ENCODE measurements at regions not wholly inside any gene's neighbourhood (a gene's known extent, or its start where the extent isn't known, plus 50 kb on each side); places are given as distances from the start of the nearest gene placed in this dataset.
"Not testable (repeated sequence)": the region's sequence is repeated elsewhere in the genome, so short reads cannot be mapped to it uniquely, and the experiment has no call there.

DNA sequence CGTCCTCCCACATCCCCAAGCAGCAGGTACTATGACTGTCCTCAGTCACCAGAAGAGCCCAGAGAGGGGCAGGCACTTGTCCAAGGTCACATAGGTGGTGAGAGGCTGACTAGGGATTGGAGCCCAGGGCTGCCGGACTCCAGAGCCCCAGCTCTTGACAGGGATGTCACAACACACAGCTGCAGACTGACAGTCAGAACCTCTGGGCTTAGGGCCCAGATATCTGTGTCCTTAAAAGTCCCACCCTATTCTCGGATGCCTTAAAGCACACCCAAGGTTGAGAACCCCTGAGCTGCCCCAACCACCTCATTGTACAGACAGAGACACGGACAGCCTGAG lies 622.9 kb downstream of the MATN1 start:
- DNase-seq, result no peak

GRCh38 chr1:30099587-30100523 lies 623.5 kb downstream of the MATN1 start:
- no peak for DNase-seq

GRCh38 chr1:30097851-30098250 lies 625.5 kb downstream of the MATN1 start:
- DNase-seq, result not testable (repeated sequence)

GRCh38 chr1:30095451-30096025 lies 627.8 kb downstream of the MATN1 start:
- DNase-seq, result no peak

DNA sequence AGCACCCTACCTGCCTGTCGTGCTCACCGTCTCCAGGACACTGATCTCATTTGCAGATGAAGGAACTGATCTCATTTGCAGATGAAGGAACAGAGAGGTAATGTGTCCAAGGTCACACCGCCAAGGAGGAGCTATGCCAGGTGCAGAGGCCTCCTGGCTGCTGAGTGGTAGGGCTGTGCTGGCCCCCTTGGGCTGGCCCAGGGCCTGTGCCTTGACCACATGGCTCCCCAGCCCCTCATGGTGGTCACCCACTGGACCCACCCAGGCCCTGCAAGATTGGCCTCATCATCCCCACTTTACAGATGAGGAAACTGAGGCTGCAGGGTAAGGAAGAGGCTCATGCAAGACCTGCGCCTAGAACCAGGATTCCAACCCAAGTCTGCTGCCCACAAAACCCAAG lies 628.3 kb downstream of the MATN1 start:
- no peak for DNase-seq

DNA sequence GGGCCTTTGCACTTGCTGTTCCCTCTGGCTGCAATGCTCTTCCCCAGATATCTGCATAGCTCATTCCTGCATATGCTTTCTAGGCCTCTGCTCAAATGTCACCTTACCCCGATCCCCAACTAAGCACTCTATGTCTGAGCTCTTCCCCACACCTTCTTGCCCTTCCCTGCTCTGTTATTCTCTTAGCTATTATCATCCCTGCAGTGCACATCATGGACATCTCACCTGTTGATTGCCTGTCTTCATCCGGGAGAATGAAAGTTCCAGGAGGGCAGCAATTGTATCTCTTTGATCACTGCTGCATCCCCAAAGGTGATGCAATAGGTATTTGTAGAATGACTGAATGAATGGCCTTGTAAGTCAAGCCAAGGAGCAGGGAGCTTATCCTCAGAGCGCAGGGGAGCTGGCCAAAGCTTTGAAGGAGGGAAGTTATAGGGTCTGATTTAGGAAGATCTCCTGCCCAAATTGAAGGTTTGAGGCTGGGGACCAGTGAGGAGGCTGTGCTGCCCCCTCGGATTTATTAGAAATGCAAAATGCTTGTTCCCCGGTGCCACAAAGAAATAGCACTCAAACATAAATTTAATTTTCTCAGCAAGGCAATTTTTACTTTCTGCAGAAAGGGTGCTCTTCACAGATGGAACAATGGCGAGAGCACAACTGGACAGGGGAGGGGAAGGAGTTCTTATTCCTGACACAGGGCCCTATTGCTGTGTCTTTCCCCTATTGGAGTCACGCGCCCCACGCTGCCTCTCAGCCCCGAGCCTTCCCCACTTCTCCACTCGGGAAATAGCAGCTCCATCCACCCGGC lies 631.1 kb downstream of the MATN1 start:
- no peak for DNase-seq

GRCh38 chr1:30090162-30090820 lies 633.1 kb downstream of the MATN1 start:
- DNase-seq, result no peak

- peak; percentile 98 for DNase-seq
Measured at GRCh38 chr1:30089024-30089430, 634.4 kb downstream of the MATN1 start.

- DNase-seq, result no peak
Measured at GRCh38 chr1:30088594-30088993, 634.8 kb downstream of the MATN1 start.

DNA sequence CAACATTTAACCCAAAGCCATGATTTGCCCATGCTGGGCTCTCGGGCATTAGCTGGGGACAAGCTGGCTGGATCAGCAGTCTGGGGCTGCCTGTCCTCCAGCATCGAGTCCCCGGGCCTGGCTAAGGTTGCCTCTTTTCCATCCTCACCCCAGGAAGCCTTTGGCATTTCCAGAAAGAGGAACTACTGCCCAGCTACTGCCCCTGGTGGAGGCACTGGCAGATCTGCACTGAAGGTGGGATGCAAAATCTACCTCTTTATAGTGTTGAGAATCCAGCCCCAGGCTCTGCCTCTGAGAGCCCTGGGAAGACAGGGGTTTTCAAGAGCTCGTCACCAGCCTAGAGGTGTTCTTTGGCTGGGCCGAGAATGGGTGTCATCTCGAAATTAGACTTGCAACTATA lies 635.9 kb downstream of the MATN1 start:
- no peak for DNase-seq

- no peak for DNase-seq
Measured at GRCh38 chr1:30085811-30086770, 637.3 kb downstream of the MATN1 start.

DNA sequence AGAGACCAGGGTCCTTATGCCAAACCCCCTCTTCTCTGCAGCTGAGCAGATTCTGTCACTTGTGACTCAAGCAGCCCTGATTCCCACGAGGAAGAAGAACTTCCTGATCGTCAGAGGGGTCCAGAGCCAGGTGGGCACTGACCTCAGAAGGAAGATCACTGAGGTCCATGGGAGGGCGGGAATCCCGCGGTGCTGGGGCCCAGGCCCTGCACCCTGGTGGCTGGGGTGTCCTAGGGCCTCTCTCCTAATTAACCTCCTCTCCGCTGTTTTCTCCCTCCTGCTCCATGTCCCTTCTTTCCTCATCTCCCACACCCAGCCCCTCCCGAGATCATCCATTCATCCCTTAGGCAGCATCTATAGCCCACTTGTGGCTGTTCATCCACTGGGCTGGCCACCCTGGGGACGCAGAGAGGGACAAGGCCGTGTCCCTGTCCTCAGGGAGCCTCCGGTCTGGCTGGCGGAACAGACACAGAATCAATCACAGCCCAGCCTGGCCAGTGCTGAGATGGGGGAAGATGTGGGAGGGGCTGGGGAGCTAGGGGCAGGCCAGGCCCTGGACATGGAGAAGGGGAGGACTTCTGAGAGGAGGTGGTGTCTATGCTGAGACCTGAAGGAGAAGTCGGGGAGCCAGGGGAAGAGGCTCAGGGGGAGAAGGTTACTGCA lies 638.3 kb downstream of the MATN1 start:
- DNase-seq, result no peak

GRCh38 chr1:30083800-30084464 lies 639.5 kb downstream of the MATN1 start:
- no peak for DNase-seq

GRCh38 chr1:30081379-30082102 lies 641.8 kb downstream of the MATN1 start:
- no peak for DNase-seq

DNA sequence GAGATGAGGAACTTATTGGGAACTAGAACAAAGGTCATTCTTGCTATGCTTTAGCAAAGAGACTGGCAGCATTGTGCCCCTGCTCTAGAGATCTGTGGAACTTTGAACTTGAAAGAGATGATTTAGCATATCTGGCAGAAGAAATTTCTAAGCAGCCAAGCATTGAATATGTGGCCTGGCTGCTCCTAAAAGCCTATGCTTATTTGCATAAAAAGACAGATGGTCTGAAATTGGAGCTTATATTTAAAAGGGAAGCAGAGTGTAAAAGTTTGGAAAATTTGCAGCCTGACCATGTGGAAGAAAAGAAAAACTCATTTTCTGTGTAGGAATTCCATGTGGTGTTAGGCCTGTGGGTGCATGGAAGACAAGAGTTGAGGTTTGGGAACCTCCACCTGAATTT lies 647.5 kb downstream of the MATN1 start:
- not testable (repeated sequence) for DNase-seq

DNA sequence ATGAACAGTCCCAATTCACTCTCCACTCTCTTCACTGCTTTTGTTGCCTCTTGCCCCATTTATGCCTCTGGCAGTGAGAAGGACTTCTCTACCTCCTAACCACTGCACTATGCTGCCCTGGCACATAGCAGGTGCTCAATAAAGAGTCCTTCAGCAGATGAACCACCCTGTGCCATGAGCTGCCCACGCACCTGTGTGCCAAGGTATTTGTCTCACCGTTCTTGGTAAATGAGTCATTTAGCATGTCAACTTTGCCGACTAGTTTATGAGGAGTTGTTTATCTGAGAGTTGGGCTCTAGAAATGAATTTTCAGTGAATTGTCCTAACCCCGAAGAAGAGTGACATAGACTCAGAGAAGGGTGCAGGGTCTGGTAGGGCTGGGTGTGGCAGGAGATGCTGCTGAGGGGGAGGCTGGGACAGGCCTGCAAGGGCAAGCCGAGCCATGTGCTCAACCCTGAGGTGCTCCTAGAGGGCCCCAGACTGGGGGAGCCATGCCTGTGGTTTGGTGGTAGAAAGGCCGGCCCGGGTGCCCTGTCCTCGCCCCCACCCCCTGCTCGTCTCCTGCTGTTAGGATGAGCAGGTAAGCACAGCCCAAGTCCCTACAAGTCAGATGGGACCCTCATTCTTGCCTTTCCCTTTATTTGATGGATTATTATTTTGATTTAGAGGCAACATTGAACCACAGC lies 654.5 kb downstream of the MATN1 start:
- no peak for DNase-seq

DNA sequence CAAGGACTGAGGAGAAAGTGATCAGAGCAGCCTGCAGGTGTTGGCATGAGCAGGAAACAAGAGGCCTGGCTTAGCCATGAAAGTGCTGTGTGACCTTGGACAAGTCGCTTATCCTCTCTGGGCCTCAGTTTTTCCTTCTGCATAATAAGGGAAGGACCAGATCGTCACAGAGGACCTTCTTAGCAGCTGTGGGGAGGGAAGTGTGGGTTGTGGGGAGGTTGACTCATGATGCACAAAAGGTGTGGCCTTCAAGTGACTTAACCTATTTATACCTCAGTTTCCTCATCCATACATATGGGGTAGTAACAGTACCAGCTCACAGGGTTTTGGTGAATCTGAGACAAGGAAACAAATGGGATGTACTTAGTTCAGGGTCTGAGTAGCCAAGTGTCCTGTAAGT lies 658.8 kb downstream of the MATN1 start:
- DNase-seq, result no peak

- DNase-seq, result no peak
Measured at GRCh38 chr1:30063621-30064280, 659.6 kb downstream of the MATN1 start.
